ENCODE measurements at regions not wholly inside any gene's neighbourhood (a gene's known extent, or its start where the extent isn't known, plus 50 kb on each side); places are given as distances from the start of the nearest gene placed in this dataset.

DNA sequence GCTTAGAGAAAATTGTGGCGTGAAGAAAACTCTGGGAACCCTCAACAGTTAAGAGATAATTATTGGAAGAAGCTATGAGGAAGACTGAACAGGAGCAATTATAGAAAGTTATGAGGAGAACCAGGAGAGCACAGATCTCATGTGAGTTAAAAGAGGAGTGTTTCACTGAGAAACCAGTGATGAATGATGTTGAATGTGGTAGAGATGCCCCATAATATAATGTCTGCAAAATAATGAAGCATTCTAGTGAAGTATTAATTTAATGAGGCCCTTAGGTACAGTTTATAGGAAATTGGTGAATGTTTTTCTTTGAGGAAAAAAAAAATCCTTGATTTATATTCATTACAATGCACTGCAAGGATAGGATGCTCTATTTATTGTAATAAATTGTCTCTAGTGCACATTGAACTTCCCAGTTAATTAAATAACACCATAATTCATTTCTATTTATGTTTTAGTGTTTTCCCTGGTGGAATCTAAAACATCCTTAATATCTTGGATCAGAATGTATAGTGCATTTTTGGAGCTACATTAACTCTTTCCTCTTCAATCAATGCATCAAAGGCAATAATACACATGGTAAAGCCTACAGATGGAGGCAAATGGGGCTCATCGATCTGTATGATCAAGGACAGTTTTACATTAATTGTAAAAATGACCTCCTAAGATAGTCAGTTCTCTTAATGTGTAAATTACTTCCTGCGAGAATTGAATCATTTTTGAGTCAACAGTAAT is 91.4 kb upstream of the EYS start:
- Histone ChIP-seq H3K36me3 (ENCODE audit: insufficient read depth, low read length) (no peaks in the 10 kb centered on the region), H3K9me2 (replicated peaks; ENCODE audit: insufficient read depth, low read length) (no peaks in the 10 kb centered on the region), H3K27me3 (ENCODE audit: low read length) (no peaks in the 10 kb centered on the region), H3K9ac (ENCODE audit: low read length) (no peak overlapping the region), H3K27ac (ENCODE audit: low read length) (no peak overlapping the region), H3K4me2 (ENCODE audit: low read depth, low read length, poor library complexity, severe bottlenecking) (no peak overlapping the region), H3K9me3 (ENCODE audit: low read length) (peaks cover 13% of the 10 kb centered on the region; the same call in 1 of the 2 replicates), H3K4me1 (ENCODE audit: low read length) (no peaks in the 10 kb centered on the region), H3K79me2 (ENCODE audit: low read length) (no peaks in the 10 kb centered on the region), H2AFZ (ENCODE audit: low read length) (no peak overlapping the region), H4K20me1 (ENCODE audit: insufficient read depth, low read depth, low read length) (no peaks in the 10 kb centered on the region), H3K4me3 (ENCODE audit: low read length) (no peak overlapping the region)
- DNase-seq, result no peak

- peaks cover 8% of the 10 kb centered on the region for H3K9me3 ChIP-seq (ENCODE audit: low read length)
- no peak for DNase-seq
- no peak overlapping the region for H3K9ac ChIP-seq (ENCODE audit: low read length)
- H2AFZ ChIP-seq (ENCODE audit: low read length), result no peak overlapping the region
- no peaks in the 10 kb centered on the region for H3K9me2 ChIP-seq (replicated peaks; ENCODE audit: insufficient read depth, low read length)
- no peaks in the 10 kb centered on the region for H3K36me3 ChIP-seq (ENCODE audit: insufficient read depth, low read length)
- no peaks in the 10 kb centered on the region for H3K79me2 ChIP-seq (ENCODE audit: low read length)
- H3K27me3 ChIP-seq (ENCODE audit: low read length), result no peaks in the 10 kb centered on the region
- H3K4me1 ChIP-seq (ENCODE audit: low read length), result no peaks in the 10 kb centered on the region
- no peak overlapping the region for H3K4me3 ChIP-seq (ENCODE audit: low read length)
- H4K20me1 ChIP-seq (ENCODE audit: insufficient read depth, low read depth, low read length), result no peaks in the 10 kb centered on the region
- H3K27ac ChIP-seq (ENCODE audit: low read length), result no peak overlapping the region
- no peak overlapping the region for H3K4me2 ChIP-seq (ENCODE audit: low read depth, low read length, poor library complexity, severe bottlenecking)
Measured at GRCh38 chr6:65790666-65791065, 83.6 kb upstream of the EYS start.

- Histone ChIP-seq H3K36me3 (ENCODE audit: insufficient read depth, low read length) (no peaks in the 10 kb centered on the region), H3K27ac (ENCODE audit: low read length) (no peak overlapping the region), H3K4me3 (ENCODE audit: low read length) (no peak overlapping the region), H3K4me1 (ENCODE audit: low read length) (no peaks in the 10 kb centered on the region), H2AFZ (ENCODE audit: low read length) (no peak overlapping the region), H3K27me3 (ENCODE audit: low read length) (no peaks in the 10 kb centered on the region), H3K9me3 (ENCODE audit: low read length) (peaks cover 8% of the 10 kb centered on the region), H4K20me1 (ENCODE audit: insufficient read depth, low read depth, low read length) (no peaks in the 10 kb centered on the region), H3K9ac (ENCODE audit: low read length) (no peak overlapping the region), H3K9me2 (replicated peaks; ENCODE audit: insufficient read depth, low read length) (no peaks in the 10 kb centered on the region), H3K4me2 (ENCODE audit: low read depth, low read length, poor library complexity, severe bottlenecking) (no peak overlapping the region), H3K79me2 (ENCODE audit: low read length) (no peaks in the 10 kb centered on the region)
- no peak for DNase-seq
Measured at GRCh38 chr6:65787787-65788186, 80.8 kb upstream of the EYS start.

DNA sequence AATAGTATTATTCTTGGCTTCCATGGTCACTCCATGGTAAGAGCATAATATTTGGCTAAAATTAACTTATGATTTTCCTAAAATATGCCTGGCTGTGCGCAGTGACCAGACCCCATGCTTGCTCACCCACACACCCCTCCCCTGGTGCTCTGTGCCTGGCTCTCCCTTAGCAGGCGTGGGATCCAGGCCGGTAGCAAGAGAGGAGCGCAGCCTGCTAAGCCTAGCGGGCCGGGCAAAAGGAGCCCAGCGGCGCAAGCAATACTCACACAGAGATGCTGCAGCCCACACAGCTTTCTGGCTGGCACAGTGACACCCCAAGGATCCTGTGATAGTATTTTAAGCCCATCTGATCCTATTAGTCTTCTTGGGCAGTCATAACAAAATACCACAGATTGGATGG is 79.8 kb upstream of the EYS start:
- Histone ChIP-seq H3K4me1 (ENCODE audit: low read length) (no peaks in the 10 kb centered on the region), H3K9me2 (replicated peaks; ENCODE audit: insufficient read depth, low read length) (no peaks in the 10 kb centered on the region), H2AFZ (ENCODE audit: low read length) (no peak overlapping the region), H3K9ac (ENCODE audit: low read length) (no peak overlapping the region), H3K4me2 (ENCODE audit: low read depth, low read length, poor library complexity, severe bottlenecking) (no peak overlapping the region), H3K4me3 (ENCODE audit: low read length) (no peak overlapping the region), H4K20me1 (ENCODE audit: insufficient read depth, low read depth, low read length) (no peaks in the 10 kb centered on the region), H3K9me3 (ENCODE audit: low read length) (peaks cover 8% of the 10 kb centered on the region), H3K27ac (ENCODE audit: low read length) (no peak overlapping the region), H3K27me3 (ENCODE audit: low read length) (no peaks in the 10 kb centered on the region), H3K79me2 (ENCODE audit: low read length) (no peaks in the 10 kb centered on the region), H3K36me3 (ENCODE audit: insufficient read depth, low read length) (no peaks in the 10 kb centered on the region)
- no peak for DNase-seq

GRCh38 chr6:65780691-65781090 is 73.7 kb upstream of the EYS start:
- Histone ChIP-seq H3K9me2 (replicated peaks; ENCODE audit: insufficient read depth, low read length) (no peaks in the 10 kb centered on the region), H3K4me1 (ENCODE audit: low read length) (no peaks in the 10 kb centered on the region), H3K27ac (ENCODE audit: low read length) (no peak overlapping the region), H3K36me3 (ENCODE audit: insufficient read depth, low read length) (no peaks in the 10 kb centered on the region), H3K4me2 (ENCODE audit: low read depth, low read length, poor library complexity, severe bottlenecking) (no peak overlapping the region), H2AFZ (ENCODE audit: low read length) (no peak overlapping the region), H3K4me3 (ENCODE audit: low read length) (no peak overlapping the region), H3K9ac (ENCODE audit: low read length) (no peak overlapping the region), H4K20me1 (ENCODE audit: insufficient read depth, low read depth, low read length) (no peaks in the 10 kb centered on the region), H3K27me3 (ENCODE audit: low read length) (no peaks in the 10 kb centered on the region), H3K9me3 (ENCODE audit: low read length) (peaks cover 20% of the 10 kb centered on the region; the same call in 1 of the 2 replicates), H3K79me2 (ENCODE audit: low read length) (no peaks in the 10 kb centered on the region)
- no peak for DNase-seq

DNA sequence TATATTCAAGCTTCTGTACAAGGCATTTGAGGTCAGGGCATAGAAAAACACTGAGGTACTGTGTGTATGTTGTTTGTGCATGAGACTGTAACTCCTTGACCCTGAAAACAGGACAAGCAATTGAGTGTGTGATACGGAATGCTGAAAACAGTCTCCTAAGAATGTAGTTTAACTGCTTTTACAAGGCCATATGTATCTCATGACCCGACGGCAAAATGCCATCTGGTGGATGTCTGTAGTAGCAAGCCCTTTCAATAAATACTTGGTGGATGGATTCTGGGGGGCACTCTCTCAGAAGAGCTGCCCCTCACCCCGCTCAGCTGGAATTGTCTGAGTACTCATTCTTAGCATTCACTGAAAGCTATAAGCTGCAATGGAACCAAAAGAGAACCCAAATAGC is 69.3 kb upstream of the EYS start:
- H3K27me3 ChIP-seq (ENCODE audit: low read length), result no peaks in the 10 kb centered on the region
- H3K9me3 ChIP-seq (ENCODE audit: low read length), result peaks cover 35% of the 10 kb centered on the region
- no peak for DNase-seq
- H3K4me3 ChIP-seq (ENCODE audit: low read length), result no peak overlapping the region
- no peaks in the 10 kb centered on the region for H3K79me2 ChIP-seq (ENCODE audit: low read length)
- H3K9ac ChIP-seq (ENCODE audit: low read length), result no peak overlapping the region
- no peak overlapping the region for H3K27ac ChIP-seq (ENCODE audit: low read length)
- no peak overlapping the region for H3K4me2 ChIP-seq (ENCODE audit: low read depth, low read length, poor library complexity, severe bottlenecking)
- no peaks in the 10 kb centered on the region for H4K20me1 ChIP-seq (ENCODE audit: insufficient read depth, low read depth, low read length)
- no peaks in the 10 kb centered on the region for H3K4me1 ChIP-seq (ENCODE audit: low read length)
- no peaks in the 10 kb centered on the region for H3K9me2 ChIP-seq (replicated peaks; ENCODE audit: insufficient read depth, low read length)
- no peaks in the 10 kb centered on the region for H3K36me3 ChIP-seq (ENCODE audit: insufficient read depth, low read length)
- no peak overlapping the region for H2AFZ ChIP-seq (ENCODE audit: low read length)

- no peak overlapping the region for H3K27ac ChIP-seq (ENCODE audit: low read length)
- no peak overlapping the region for H3K4me2 ChIP-seq (ENCODE audit: low read depth, low read length, poor library complexity, severe bottlenecking)
- no peak for DNase-seq
- no peak overlapping the region for H2AFZ ChIP-seq (ENCODE audit: low read length)
- peaks cover 29% of the 10 kb centered on the region for H3K9me3 ChIP-seq (ENCODE audit: low read length)
- H3K9ac ChIP-seq (ENCODE audit: low read length), result no peak overlapping the region
- H3K4me1 ChIP-seq (ENCODE audit: low read length), result no peaks in the 10 kb centered on the region
- H3K79me2 ChIP-seq (ENCODE audit: low read length), result no peaks in the 10 kb centered on the region
- H4K20me1 ChIP-seq (ENCODE audit: insufficient read depth, low read depth, low read length), result no peaks in the 10 kb centered on the region
- no peaks in the 10 kb centered on the region for H3K36me3 ChIP-seq (ENCODE audit: insufficient read depth, low read length)
- no peak overlapping the region for H3K4me3 ChIP-seq (ENCODE audit: low read length)
- H3K9me2 ChIP-seq (replicated peaks; ENCODE audit: insufficient read depth, low read length), result no peaks in the 10 kb centered on the region
- no peaks in the 10 kb centered on the region for H3K27me3 ChIP-seq (ENCODE audit: low read length)
Measured at GRCh38 chr6:65771946-65772345, 64.9 kb upstream of the EYS start.

- H3K36me3 ChIP-seq (ENCODE audit: insufficient read depth, low read length), result no peaks in the 10 kb centered on the region
- H3K9me3 ChIP-seq (ENCODE audit: low read length), result peaks cover 18% of the 10 kb centered on the region
- H3K9ac ChIP-seq (ENCODE audit: low read length), result no peak overlapping the region
- H3K79me2 ChIP-seq (ENCODE audit: low read length), result no peaks in the 10 kb centered on the region
- no peak overlapping the region for H3K27ac ChIP-seq (ENCODE audit: low read length)
- no peak for DNase-seq
- no peaks in the 10 kb centered on the region for H3K27me3 ChIP-seq (ENCODE audit: low read length)
- no peaks in the 10 kb centered on the region for H3K4me1 ChIP-seq (ENCODE audit: low read length)
- H4K20me1 ChIP-seq (ENCODE audit: insufficient read depth, low read depth, low read length), result no peaks in the 10 kb centered on the region
- H3K9me2 ChIP-seq (replicated peaks; ENCODE audit: insufficient read depth, low read length), result no peaks in the 10 kb centered on the region
- no peak overlapping the region for H3K4me2 ChIP-seq (ENCODE audit: low read depth, low read length, poor library complexity, severe bottlenecking)
- no peak overlapping the region for H3K4me3 ChIP-seq (ENCODE audit: low read length)
- no peak overlapping the region for H2AFZ ChIP-seq (ENCODE audit: low read length)
Measured at GRCh38 chr6:65761890-65762289, 54.9 kb upstream of the EYS start.

Data from Karpas-422 (cell line).